Epithelial cell of prostate (primary cell): ENCODE measurements at regions not wholly inside any gene's neighbourhood (a gene's known extent, or its start where the extent isn't known, plus 50 kb on each side); places are given as distances from the start of the nearest gene placed in this dataset.
"Not testable (repeated sequence)": the region's sequence is repeated elsewhere in the genome, so short reads cannot be mapped to it uniquely, and the experiment has no call there.

Experiments
- DNase-seq: peaks from one replicate; pipeline ENCODE4 v3.0.0-alpha.2; 2011; ENCODE audit warnings: low read depth, low spot score
- H3K27ac ChIP-seq: fragments of 450-650 bp; 2 replicates; pipeline ENCODE4 v1.5.1; 2017; ENCODE audit warnings: mild to moderate bottlenecking

DNA sequence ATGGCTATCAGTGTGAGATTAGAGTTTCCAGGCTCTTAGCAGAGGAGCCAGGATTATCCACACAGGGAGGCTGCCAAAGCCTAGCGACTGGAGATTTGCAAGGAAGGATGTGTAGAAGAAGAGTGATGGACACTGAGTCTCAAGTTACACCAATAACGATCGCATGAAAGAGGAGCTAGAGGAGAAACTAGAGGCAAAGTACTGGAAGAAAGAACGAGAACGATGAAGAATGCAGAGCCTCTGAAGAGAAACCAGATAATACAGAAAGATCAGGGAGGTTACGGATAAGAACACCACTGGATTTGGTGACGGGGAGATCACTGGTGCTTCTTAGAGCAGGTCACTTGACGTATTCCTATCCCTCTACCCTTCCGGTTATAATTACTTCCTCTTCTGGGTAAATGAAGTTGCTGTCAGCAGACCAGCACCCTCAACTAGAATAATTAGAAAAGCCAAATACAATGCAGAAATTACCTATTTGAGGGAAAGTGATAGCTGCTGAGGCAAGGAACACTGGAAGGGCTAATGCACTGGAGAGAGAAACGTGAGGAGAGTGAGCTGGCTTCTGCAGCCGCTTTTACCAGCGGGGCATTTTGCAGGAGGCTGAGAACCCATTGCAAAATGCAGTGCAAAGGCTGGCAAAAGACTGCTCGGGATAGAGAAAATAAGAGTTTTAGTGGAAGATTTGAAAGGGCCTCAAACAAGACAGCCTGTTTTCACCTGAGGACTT is 93.1 kb upstream of the HIF1A start:
- DNase-seq, result no peak
- H3K27ac ChIP-seq, result no peak overlapping the region

GRCh38 chr14:61602733-61603077 is 92.6 kb upstream of the HIF1A start:
- no peak for DNase-seq
- no peak overlapping the region for H3K27ac ChIP-seq

DNA sequence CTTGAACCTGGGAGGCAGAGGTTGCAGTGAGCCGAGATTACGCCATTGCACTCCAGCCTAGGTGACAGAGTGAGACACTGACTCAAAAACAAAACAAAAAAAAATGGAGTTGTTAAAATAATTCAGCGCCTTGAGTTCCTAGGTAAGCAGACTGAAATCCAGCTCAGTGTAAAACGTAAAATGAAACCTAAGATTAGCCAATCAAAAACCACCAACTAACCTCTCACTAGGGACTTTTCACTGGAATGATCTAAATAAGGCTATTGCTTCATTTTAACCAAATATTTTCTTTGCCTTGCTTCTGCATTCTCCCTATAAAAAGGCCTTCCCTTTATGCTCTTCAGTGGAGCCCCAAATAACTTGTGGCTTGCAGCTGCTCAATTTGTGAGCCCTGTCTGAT is 91.6 kb upstream of the HIF1A start:
- no peak overlapping the region for H3K27ac ChIP-seq
- no peak for DNase-seq

- H3K27ac ChIP-seq, result no peak overlapping the region
- no peak for DNase-seq
These were observed 87.6 kb upstream of the HIF1A start for GRCh38 chr14:61607570-61608244.

DNA sequence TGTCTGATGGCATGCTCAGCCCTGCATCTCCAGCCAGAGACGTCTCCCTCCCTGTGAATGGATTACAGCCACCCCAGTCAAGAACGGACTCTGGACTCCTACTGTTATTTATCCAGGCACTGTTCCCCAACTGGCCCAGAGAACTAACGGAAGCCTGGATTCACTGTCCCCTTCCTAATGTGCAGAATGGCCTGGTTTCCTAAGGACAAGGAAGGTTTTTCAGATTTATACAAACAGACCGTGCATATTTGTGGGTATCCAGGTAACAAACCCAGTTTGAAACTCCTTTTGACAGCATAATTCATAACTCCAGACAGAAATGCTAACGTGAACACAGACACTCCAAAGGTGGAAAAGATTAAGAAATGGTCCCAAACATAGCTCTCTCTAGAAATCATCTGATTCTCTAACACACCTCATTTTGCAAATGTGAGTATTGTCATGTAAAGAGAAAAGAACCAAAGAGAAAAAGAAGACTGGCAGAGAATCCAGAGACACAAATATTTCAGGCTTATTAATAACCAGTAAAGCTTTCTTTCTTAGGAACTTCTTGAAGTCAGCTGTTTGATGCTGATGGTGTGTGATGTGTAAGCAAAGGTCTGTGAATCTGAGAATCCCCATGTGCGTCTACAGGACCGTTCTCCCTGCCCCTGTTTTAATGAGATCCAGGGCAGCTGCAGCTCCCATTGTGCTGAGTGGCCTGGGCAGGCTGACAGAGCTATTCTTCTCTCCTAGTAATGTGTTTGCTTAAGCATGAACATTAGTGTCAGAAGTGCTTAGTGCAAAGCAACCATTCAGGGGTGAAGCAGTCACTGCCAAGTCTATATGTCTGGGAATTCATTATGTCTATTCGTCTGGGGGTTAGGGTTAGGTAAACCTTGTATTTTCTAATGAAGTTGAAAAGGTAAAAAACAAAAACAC is 86.8 kb upstream of the HIF1A start:
- no peak for DNase-seq

GRCh38 chr14:61609191-61609843 is 86.0 kb upstream of the HIF1A start:
- no peak overlapping the region for H3K27ac ChIP-seq
- no peak for DNase-seq

More for the DNA sequence above, 86.8 kb upstream of the HIF1A start:
- no peak overlapping the region for H3K27ac ChIP-seq

- DNase-seq, result no peak
- H3K27ac ChIP-seq, result no peak overlapping the region
These were observed 85.4 kb upstream of the HIF1A start for GRCh38 chr14:61609884-61610283.

DNA sequence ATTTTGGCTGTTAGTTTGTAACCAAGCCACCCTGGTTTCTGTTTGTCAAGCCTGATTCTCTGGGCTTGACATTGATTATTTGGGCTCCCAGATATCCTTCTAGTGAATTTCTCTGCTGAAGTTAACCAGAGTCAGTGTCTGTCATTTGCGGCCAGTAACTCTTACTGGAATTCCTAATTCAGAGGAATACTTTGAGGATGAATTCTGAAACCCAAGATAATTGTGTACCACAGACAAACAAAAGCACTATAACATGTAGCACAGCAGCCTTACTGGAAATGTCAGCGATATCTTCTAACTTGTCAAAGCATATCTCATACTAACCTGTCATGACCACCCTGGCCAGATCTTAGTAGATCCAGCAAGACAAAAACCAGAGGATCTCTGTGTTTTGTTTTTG is 84.4 kb upstream of the HIF1A start:
- no peak overlapping the region for H3K27ac ChIP-seq
- DNase-seq, result no peak

- DNase-seq, result no peak
These were observed 83.3 kb upstream of the HIF1A start for GRCh38 chr14:61611880-61612630.

GRCh38 chr14:61613006-61613405 is 82.3 kb upstream of the HIF1A start:
- DNase-seq, H3K27ac ChIP-seq: not testable (repeated sequence)

More at GRCh38 chr14:61611880-61612630, 83.3 kb upstream of the HIF1A start:
- no peak overlapping the region for H3K27ac ChIP-seq

- no peak for DNase-seq
- H3K27ac ChIP-seq, result no peak overlapping the region
These were observed 80.6 kb upstream of the HIF1A start for GRCh38 chr14:61614693-61615092.

- H3K27ac ChIP-seq, result no peak overlapping the region
- DNase-seq, result no peak
These were observed 79.4 kb upstream of the HIF1A start for GRCh38 chr14:61615743-61616523.

GRCh38 chr14:61616524-61617185 is 78.7 kb upstream of the HIF1A start:
- H3K27ac ChIP-seq, result no peak overlapping the region
- DNase-seq, result no peak

DNA sequence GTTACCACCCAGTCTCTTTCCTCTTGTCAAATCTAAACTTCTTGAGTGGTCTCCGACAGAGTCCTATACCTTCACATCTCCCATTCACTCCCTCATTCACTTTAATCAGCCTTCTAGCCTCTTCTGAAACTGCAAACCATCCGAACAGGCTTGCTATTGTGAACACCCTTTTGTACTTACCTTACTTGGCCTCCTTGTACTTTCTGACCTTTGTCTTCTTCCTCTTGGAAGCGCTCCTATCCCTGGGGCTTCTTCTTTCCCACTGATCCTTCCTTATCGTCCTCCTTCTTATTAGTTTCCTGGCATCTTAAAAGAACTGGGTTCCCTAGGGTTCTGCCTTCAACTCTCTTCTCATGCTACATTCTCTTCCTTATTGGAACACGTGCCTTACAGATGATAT is 76.9 kb upstream of the HIF1A start:
- H3K27ac ChIP-seq, result no peak overlapping the region
- no peak for DNase-seq

DNA sequence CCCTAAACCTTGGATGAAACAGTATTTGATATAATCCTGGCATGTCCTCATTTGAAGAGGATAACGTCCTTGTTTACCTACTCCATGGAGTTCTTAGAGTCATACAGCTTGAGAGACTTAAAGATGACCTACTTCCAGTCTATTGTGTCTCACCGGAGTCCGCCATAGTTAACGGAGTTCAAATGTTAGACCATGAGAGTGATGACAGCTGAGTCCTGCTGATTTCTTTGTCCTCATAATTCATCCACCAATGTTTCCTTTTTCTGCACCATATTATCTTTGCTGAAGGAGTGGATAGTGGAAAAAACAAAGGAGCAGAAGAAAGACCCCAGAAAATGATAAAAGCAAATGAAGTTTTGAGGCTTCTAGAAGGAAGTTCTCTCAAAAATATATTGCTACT is 75.8 kb upstream of the HIF1A start:
- H3K27ac ChIP-seq, result no peak overlapping the region
- DNase-seq, result no peak

GRCh38 chr14:61620130-61620946 is 75.0 kb upstream of the HIF1A start:
- DNase-seq, result no peak

DNA sequence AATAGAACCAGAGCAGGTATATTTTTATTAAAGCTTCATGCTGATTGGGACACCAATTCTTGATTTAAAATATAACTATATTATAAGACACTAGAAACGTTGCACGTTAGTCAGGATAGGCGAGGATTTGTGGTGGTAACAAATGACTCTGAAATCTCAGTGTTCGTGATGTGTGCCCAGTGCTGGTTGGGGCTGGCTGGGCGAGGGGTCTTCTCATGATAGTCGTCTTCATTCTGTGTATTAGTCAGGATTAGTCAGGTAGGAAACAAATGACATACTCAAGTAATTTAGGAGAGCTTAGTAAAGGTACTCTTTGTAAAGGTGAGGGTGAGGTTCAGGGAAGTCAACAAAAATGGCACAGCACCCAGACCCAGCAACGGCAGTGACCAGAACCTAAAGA is 73.9 kb upstream of the HIF1A start:
- no peak for DNase-seq
- H3K27ac ChIP-seq, result no peak overlapping the region

More at GRCh38 chr14:61620130-61620946, 75.0 kb upstream of the HIF1A start:
- no peak overlapping the region for H3K27ac ChIP-seq

DNA sequence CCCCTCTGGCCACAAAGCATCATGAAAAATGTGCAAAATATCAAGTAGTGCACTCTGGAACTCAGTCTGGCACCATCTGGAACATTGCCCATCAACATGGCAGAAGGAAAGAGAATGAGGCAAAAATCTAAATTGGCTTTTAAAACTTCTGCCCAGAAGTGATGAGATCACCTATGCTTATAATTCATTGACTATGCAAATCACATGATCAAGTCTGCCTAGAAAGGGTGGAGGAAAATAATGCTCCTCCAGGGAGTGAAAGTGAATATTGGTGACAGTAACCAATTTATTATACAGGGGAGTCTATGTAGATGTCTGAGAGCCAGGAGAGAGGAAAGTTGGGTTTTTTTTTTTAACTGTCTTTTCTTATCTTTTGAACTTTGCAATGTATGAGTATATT is 73.3 kb upstream of the HIF1A start:
- no peak for DNase-seq
- H3K27ac ChIP-seq, result no peak overlapping the region
